MCF 10A (cell line): ENCODE measurements at regions not wholly inside any gene's neighbourhood (a gene's known extent, or its start where the extent isn't known, plus 50 kb on each side); places are given as distances from the start of the nearest gene placed in this dataset.

ENCODE experiments used
- BruUV-seq: library from RNA; stranded (reverse); fragments of 400-500 nt; replicated peaks from 2 replicates; lab custom pipeline; 2021; lab: Mats Ljungman, UMichigan
- CTCF ChIA-PET: fragments of 300-600 bp; sonication (Branson Sonifier 250); formaldehyde crosslinking; extraction: SDS; loops from one replicate; lab custom pipeline; 2021; ENCODE audit warnings: antibody characterized with exemption, inconsistent platforms; lab: Yijun Ruan, JAX
- POLR2A ChIA-PET: fragments of 300-600, 350-650 bp; sonication (Branson Sonifier 250); formaldehyde crosslinking; extraction: SDS; loops from one replicate; lab custom pipeline; 2020; ENCODE audit warnings: antibody characterized with exemption, inconsistent platforms; lab: Yijun Ruan, JAX
- DNase-seq: peaks from one replicate; pipeline ENCODE4 v3.0.0-alpha.2; 2018; ENCODE audit not compliant: unreplicated experiment
- H3K27ac Mint-ChIP-seq: one replicate; pipeline ENCODE4 v1.8.0; 2022; ENCODE audit warnings: mild to moderate bottlenecking, low read depth, mixed read lengths; ENCODE audit not compliant: unreplicated experiment
- H3K27me3 Mint-ChIP-seq: one replicate; pipeline ENCODE4 v1.8.0; 2022; ENCODE audit warnings: mixed read lengths; ENCODE audit not compliant: insufficient read depth, unreplicated experiment
- H3K36me3 Mint-ChIP-seq: one replicate; pipeline ENCODE4 v1.8.0; 2022; ENCODE audit warnings: mild to moderate bottlenecking, moderate library complexity, mixed read lengths; ENCODE audit not compliant: insufficient read depth, unreplicated experiment
- H3K4me1 Mint-ChIP-seq: one replicate; pipeline ENCODE4 v1.8.0; 2022; ENCODE audit warnings: mixed read lengths; ENCODE audit not compliant: insufficient read depth, unreplicated experiment
- H3K4me3 Mint-ChIP-seq: one replicate; pipeline ENCODE4 v1.8.0; 2022; ENCODE audit warnings: mild to moderate bottlenecking, moderate library complexity, mixed read lengths; ENCODE audit not compliant: unreplicated experiment
- H3K9me3 Mint-ChIP-seq: one replicate; pipeline ENCODE4 v1.8.0; 2022; ENCODE audit warnings: mixed read lengths; ENCODE audit not compliant: unreplicated experiment
- intact Hi-C: fragments of 100-400 bp; cut with micrococcal nuclease; formaldehyde crosslinking; loops from 2 replicates; pipeline ENCODE4 v1.14.1; 2022
- TF ChIP-seq, protein P1 (sequence below): fragments of 200-600 bp; IDR thresholded peaks from one replicate; pipeline ENCODE4 v1.8.0; 2022; ENCODE audit warnings: antibody characterized with exemption, mild to moderate bottlenecking; ENCODE audit not compliant: unreplicated experiment

DNA sequence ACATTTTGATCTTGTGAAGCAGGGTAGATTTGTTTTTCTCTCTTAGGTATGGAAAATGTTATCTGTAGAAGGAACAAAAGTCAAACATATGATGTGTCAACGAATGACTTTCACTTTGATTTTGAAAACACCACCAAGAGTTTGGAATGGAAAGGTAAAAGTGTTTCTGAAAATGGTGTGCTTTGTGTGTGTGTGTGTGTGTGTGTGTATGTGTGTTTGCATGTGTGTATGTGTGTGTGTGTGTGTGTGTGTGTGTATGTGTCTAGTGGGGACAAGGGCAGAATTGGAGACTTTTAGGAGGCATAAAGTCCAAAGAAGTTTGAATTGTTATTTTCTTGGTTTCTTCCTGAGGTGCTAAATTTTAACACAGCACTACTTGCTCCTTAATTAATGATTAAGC, 115.4 kb upstream of the PRKCQ start:
- no peaks in the 10 kb centered on the region for H3K4me1 Mint-ChIP-seq

DNA sequence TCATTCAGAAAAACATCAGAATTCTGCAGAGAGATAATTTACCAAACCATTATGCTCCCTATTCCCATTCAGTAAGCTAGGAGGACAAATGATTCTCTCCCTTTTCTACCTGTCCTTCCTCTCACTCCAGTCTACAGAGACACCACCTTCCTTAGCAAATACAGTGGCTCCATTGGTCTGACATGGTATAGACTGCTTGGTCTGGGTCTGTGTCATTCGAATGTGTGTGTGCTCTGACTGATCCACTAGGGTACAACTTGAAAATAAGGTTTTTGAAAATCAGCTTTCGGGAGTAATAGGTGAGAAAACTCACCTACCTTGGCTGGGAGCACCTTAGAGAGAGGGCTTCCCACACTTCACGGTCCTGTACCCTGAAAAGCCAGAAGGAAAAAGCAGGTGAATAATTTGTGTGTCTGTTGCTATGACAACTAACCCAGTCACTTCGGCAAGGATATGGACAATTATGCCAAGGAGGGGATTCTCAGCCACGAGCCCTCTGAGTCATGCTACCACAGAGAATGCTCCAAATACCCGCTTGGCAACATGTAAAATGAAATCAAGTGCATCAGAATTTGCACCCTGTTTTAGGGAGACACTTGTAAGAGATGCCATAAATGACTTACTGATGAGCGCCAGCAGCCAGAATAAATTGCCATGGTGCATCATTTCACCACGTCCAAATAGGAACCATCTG, 114.5 kb upstream of the PRKCQ start:
- Mint-ChIP-seq H3K36me3 (no peaks in the 10 kb centered on the region), H3K9me3 (no peaks in the 10 kb centered on the region), H3K4me1 (peaks cover 6% of the 10 kb centered on the region), H3K27ac (no peak overlapping the region), H3K27me3 (no peaks in the 10 kb centered on the region), H3K4me3 (no peak overlapping the region)
- no TSS peak for BruUV-seq
- POLR2A ChIA-PET = no interaction called here
- peak; percentile 36 for DNase-seq
- TF ChIP-seq, protein P1, sequence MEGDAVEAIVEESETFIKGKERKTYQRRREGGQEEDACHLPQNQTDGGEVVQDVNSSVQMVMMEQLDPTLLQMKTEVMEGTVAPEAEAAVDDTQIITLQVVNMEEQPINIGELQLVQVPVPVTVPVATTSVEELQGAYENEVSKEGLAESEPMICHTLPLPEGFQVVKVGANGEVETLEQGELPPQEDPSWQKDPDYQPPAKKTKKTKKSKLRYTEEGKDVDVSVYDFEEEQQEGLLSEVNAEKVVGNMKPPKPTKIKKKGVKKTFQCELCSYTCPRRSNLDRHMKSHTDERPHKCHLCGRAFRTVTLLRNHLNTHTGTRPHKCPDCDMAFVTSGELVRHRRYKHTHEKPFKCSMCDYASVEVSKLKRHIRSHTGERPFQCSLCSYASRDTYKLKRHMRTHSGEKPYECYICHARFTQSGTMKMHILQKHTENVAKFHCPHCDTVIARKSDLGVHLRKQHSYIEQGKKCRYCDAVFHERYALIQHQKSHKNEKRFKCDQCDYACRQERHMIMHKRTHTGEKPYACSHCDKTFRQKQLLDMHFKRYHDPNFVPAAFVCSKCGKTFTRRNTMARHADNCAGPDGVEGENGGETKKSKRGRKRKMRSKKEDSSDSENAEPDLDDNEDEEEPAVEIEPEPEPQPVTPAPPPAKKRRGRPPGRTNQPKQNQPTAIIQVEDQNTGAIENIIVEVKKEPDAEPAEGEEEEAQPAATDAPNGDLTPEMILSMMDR = no peak
- CTCF ChIA-PET = interaction anchor here (1.1 to 1.7 kb wide), 2 partner anchors 12 to 225 kb away, joined by 4 read pairs; no protein-coding TSS in a partner anchor
- intact Hi-C loops = no loop called here

More for the DNA sequence above, 115.4 kb upstream of the PRKCQ start:
- POLR2A ChIA-PET = no interaction called here
- no peaks in the 10 kb centered on the region for H3K9me3 Mint-ChIP-seq
- no peaks in the 10 kb centered on the region for H3K36me3 Mint-ChIP-seq
- no TSS peak for BruUV-seq
- no peak for DNase-seq
- no peak overlapping the region for H3K27ac Mint-ChIP-seq
- H3K27me3 Mint-ChIP-seq = no peaks in the 10 kb centered on the region
- no peak overlapping the region for H3K4me3 Mint-ChIP-seq
- CTCF ChIA-PET = interaction anchor here (1.3 to 1.7 kb wide), 2 partner anchors 26 to 224 kb away, joined by 4 to 5 read pairs; no protein-coding TSS in a partner anchor
- TF ChIP-seq, protein P1 = no peak
- intact Hi-C loops = no loop called here

DNA sequence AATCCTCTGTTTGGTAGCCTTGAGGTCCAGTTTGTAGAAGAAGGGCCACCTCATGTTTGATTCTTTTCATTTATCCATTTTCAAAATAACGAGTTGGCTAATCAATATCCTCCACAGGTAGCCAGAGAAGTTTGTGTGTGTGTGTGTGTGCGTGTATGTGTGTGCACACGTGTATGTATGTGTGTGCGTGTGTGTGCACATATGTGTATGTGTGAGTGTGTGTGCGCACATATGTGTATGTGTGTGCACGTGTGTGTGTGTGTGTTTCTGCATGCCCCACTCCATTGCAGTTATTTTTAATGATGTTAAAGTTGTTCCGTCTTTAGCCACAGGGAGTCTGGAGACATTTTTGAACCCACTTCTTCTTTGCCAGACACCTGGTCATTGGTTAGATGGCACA, 112.8 kb upstream of the PRKCQ start:
- TF ChIP-seq, protein P1 = no peak
- Mint-ChIP-seq H3K27me3 (no peaks in the 10 kb centered on the region), H3K36me3 (no peaks in the 10 kb centered on the region), H3K9me3 (no peaks in the 10 kb centered on the region), H3K4me1 (peaks cover 21% of the 10 kb centered on the region), H3K4me3 (no peak overlapping the region), H3K27ac (no peak overlapping the region)
- intact Hi-C loops = no loop called here
- POLR2A ChIA-PET = no interaction called here
- CTCF ChIA-PET = no interaction called here
- BruUV-seq = no TSS peak
- no peak for DNase-seq

DNA sequence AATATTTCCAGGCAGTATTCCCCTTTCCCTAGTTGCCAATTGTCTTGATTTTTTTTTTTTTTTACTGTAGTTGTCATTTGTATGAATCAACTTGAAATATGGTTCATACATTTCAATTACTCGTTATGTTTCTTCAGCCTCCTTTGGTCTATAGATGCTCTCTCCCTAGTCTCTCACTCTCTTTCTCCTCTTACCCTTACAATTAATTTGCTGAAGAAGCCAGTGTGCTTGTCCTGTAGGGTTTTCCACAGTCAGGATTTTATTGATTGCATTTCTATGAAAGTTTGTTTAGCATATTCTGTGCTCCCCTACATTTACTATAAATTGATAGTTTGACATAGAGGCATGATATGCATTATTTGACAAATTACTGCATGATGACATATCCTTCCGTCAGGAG, 112.0 kb upstream of the PRKCQ start:
- DNase-seq = no peak
- Mint-ChIP-seq H3K9me3 (no peaks in the 10 kb centered on the region), H3K27ac (no peak overlapping the region), H3K36me3 (no peaks in the 10 kb centered on the region), H3K27me3 (no peaks in the 10 kb centered on the region), H3K4me3 (no peak overlapping the region), H3K4me1 (peaks cover 21% of the 10 kb centered on the region)
- intact Hi-C loops = no loop called here
- BruUV-seq = no TSS peak
- TF ChIP-seq, protein P1 = no peak
- POLR2A ChIA-PET = no interaction called here
- CTCF ChIA-PET = no interaction called here
